Choroid plexus epithelial cell (primary cell): ENCODE measurements at regions not wholly inside any gene's neighbourhood (a gene's known extent, or its start where the extent isn't known, plus 50 kb on each side); places are given as distances from the start of the nearest gene placed in this dataset.

Source experiments
- DNase-seq: peaks from one replicate; pipeline ENCODE4 v3.0.0-alpha.2; 2010; ENCODE audit warnings: low read depth
- H3K4me3 ChIP-seq: 2 replicates; pipeline ENCODE4 v1.5.1; 2011; ENCODE audit warnings: low read depth, mild to moderate bottlenecking, control low read depth, low read length, moderate library complexity
- TF ChIP-seq, protein P1 (sequence below): conservative IDR thresholded peaks from 2 replicates; pipeline ENCODE4 v1.5.1; 2011; ENCODE audit warnings: low read depth, mild to moderate bottlenecking, control low read depth, inconsistent platforms, low read length, moderate library complexity

- no peak overlapping the region for H3K4me3 ChIP-seq
- TF ChIP-seq, protein P1, sequence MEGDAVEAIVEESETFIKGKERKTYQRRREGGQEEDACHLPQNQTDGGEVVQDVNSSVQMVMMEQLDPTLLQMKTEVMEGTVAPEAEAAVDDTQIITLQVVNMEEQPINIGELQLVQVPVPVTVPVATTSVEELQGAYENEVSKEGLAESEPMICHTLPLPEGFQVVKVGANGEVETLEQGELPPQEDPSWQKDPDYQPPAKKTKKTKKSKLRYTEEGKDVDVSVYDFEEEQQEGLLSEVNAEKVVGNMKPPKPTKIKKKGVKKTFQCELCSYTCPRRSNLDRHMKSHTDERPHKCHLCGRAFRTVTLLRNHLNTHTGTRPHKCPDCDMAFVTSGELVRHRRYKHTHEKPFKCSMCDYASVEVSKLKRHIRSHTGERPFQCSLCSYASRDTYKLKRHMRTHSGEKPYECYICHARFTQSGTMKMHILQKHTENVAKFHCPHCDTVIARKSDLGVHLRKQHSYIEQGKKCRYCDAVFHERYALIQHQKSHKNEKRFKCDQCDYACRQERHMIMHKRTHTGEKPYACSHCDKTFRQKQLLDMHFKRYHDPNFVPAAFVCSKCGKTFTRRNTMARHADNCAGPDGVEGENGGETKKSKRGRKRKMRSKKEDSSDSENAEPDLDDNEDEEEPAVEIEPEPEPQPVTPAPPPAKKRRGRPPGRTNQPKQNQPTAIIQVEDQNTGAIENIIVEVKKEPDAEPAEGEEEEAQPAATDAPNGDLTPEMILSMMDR: no peak
- no peak for DNase-seq
Observed at GRCh38 chr5:153321478-153321877, 169.0 kb upstream of the GRIA1 start.

GRCh38 chr5:153340139-153340538, 150.3 kb upstream of the GRIA1 start:
- no peak for DNase-seq
- H3K4me3 ChIP-seq: no peak overlapping the region
- TF ChIP-seq, protein P1: no peak

DNA sequence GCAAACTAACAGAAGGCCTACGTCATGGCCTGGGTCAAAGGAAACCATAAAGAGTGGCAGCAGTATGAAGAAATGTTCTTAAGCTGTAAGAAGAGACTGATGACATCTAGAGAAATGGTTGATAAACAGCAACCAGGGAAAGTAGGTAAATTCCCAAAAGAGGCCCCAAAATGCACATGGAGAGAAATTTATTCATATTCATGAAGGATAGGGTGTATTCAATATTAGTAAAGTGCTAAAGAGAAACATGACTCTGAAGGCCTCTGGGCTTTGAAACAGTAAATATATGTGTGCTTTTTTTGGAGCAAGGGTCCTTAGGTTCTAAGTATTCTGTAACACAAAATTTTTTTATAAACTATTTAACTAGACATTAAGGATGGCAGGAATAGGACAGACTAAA, 149.7 kb upstream of the GRIA1 start:
- TF ChIP-seq, protein P1: no peak
- H3K4me3 ChIP-seq: no peak overlapping the region
- no peak for DNase-seq

DNA sequence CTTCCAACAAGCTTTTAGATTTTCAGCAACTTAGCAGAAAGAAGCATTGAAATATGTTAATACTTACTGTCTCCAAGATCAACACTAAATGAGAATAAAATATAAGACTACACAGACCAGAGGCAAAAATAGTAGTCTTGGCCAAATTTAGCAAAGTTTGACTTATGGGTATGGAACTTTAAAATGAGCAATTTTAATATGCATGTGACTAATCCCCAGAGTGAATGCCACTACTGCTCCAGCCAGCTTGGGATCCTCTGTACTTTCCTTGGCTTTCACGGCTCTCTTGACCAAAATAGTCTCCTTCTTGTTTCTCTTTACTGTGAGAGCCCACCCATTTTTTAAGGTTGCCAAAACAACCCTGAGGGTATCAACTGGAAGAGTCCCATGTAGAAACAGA, 148.0 kb upstream of the GRIA1 start:
- no peak for DNase-seq
- H3K4me3 ChIP-seq: no peak overlapping the region
- TF ChIP-seq, protein P1: no peak

DNA sequence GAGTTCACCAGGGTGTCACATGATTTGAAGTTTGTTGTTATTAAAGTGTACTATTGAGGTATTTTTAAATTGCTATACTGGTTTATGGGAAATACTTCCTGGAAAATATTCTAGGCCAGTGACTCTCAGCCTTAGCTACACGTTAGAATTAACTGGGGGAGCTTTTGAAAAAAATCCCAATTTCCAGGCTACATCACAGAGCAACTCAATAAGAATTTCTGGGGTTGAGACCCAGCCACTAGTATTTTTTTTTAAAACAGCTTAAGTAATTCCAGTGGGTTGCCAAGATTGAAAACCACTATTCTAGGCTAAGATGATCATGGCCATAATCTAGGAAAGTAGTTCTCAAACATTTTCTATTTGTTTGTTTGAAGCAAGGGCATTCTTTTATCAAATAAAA, 142.9 kb upstream of the GRIA1 start:
- no peak for DNase-seq
- TF ChIP-seq, protein P1: no peak
- H3K4me3 ChIP-seq: no peak overlapping the region

DNA sequence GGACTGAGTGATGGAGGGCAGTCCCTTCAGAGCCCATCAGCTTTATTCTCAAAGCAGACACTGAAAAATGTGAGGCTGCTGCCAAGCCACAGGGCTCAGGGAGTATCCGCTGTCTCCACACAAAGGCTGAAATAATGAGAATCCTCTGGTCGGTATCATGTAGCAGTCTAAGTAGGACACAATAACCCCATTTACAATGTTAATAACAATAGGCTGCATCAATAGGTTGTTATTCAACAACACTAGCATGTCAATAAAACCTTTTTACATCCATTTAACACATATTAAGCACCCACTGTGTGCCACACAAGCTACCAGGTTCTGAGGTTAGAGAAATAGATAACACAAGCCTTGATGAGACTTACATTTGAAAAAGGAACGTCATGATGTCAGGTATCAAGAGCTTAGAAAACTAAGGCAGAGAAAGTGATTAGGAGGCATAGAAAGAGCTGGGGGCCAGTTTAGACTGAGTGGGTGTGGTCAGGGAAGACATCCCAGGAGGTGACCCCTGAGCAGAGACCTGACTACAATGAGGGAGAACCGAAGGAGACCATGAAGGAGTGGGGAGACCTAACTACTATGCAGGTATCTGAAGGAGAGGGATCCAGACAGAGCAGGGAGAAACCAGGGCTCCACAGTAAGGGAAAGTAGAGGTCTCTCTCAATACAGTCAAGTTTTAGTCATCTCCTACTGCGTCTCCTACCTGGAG, 140.1 kb upstream of the GRIA1 start:
- TF ChIP-seq, protein P1: no peak
- DNase-seq: no peak
- no peak overlapping the region for H3K4me3 ChIP-seq

DNA sequence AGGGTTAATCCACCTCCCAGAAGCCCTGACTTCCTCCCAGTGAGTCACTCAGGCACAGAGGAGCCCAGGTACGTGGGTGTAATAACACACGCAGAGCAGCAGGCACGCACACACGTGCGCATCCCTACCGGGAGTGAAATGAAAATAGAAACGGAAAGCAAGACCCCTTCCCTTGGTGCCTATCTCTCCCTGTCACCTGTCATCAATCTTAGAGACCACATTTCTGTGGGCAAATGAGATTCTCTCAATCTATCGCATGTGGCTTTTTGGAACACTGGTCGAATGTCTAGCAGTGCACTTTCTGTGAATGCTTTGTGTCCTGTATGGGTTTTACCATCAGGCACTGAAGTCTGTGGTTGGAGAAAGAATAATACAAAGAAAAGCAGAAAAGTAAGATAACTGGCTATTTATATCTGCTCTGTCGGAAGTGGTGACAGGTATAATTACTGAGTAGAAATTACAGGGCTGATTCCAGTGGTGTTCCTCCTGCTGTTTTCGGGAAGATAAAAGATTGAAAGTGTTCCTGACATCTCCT, 137.7 kb upstream of the GRIA1 start:
- TF ChIP-seq, protein P1: no peak
- no peak for DNase-seq
- no peak overlapping the region for H3K4me3 ChIP-seq
